Mesothelial cell of epicardium (in vitro differentiated cells): ENCODE measurements at regions not wholly inside any gene's neighbourhood (a gene's known extent, or its start where the extent isn't known, plus 50 kb on each side); places are given as distances from the start of the nearest gene placed in this dataset.

Experiments
- DNase-seq, 2 experiments: peaks; one replicate each; pipeline ENCODE4 v3.0.0; 2021; ENCODE audit warnings: low spot score in 2 of 2; ENCODE audit not compliant: unreplicated experiment in 2 of 2
- H3K27ac Mint-ChIP-seq: 2 replicates; pipeline ENCODE4 v1.8.0; 2021; ENCODE audit warnings: mixed read lengths
- H3K27me3 Mint-ChIP-seq: 2 replicates; pipeline ENCODE4 v1.8.0; 2021; ENCODE audit warnings: low read depth, mixed read lengths
- H3K36me3 Mint-ChIP-seq: 2 replicates; pipeline ENCODE4 v1.8.0; 2021; ENCODE audit warnings: mixed read lengths
- H3K4me1 Mint-ChIP-seq: 2 replicates; pipeline ENCODE4 v1.8.0; 2021; ENCODE audit warnings: mixed read lengths
- H3K4me3 Mint-ChIP-seq: 2 replicates; pipeline ENCODE4 v1.8.0; 2021; ENCODE audit warnings: mild to moderate bottlenecking, moderate library complexity, mixed read lengths
- H3K9me3 Mint-ChIP-seq: 2 replicates; pipeline ENCODE4 v1.8.0; 2021; ENCODE audit warnings: mixed read lengths
- TF ChIP-seq, protein P1 (sequence below): fragments of 200-600 bp; sonication (generic); IDR thresholded peaks from one replicate; pipeline ENCODE4 v1.5.0; 2021; ENCODE audit warnings: antibody characterized with exemption; ENCODE audit not compliant: unreplicated experiment

DNA sequence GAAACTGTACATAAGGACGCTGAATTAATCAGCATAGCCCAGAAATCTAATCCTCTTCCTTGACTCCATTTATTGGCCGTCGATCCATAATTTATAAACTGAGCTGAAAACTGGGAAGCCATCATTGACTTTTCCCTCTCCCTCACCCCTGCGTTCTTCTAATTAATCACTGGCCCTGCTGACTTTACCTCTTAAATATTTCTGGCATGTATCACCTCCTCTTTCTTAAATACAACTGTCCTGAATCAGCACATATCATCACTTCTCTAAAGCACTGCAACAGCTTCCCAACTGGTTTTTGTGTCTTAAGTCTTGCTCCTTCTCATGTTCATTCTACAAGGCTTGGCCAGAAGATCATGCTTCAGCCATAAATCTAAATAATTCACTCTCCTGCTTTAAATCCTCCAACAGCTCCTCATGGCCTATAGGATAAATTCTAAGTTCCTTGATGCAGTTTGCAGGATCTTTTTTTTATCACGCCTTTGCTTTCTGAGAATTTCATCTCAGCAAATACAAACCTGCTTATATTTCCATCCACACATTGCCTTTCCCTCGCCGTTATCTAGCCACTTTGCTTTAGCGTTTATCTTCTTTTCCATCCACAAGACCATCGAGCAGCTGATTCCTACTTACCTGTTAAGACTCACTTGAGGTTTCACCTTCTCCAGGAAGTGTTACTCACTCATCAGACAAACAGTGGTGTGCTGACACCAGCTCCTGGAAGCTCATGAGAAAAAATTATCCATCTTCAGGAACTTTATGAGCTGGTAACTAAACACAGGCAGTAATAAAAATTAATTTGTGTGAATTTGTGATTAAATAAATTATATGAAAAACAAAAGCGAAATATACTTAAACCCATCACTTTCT, 295.6 kb upstream of the FLRT2 start:
- H3K9me3 Mint-ChIP-seq: peaks cover 13% of the 10 kb centered on the region
- H3K4me3 Mint-ChIP-seq: no peak overlapping the region
- peaks cover 16% of the 10 kb centered on the region for H3K4me1 Mint-ChIP-seq
- no peak for DNase-seq
- peaks cover 5% of the 10 kb centered on the region for H3K36me3 Mint-ChIP-seq
- no peak overlapping the region for H3K27ac Mint-ChIP-seq
- TF ChIP-seq, protein P1, sequence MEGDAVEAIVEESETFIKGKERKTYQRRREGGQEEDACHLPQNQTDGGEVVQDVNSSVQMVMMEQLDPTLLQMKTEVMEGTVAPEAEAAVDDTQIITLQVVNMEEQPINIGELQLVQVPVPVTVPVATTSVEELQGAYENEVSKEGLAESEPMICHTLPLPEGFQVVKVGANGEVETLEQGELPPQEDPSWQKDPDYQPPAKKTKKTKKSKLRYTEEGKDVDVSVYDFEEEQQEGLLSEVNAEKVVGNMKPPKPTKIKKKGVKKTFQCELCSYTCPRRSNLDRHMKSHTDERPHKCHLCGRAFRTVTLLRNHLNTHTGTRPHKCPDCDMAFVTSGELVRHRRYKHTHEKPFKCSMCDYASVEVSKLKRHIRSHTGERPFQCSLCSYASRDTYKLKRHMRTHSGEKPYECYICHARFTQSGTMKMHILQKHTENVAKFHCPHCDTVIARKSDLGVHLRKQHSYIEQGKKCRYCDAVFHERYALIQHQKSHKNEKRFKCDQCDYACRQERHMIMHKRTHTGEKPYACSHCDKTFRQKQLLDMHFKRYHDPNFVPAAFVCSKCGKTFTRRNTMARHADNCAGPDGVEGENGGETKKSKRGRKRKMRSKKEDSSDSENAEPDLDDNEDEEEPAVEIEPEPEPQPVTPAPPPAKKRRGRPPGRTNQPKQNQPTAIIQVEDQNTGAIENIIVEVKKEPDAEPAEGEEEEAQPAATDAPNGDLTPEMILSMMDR: no peak
- H3K27me3 Mint-ChIP-seq: no peaks in the 10 kb centered on the region

DNA sequence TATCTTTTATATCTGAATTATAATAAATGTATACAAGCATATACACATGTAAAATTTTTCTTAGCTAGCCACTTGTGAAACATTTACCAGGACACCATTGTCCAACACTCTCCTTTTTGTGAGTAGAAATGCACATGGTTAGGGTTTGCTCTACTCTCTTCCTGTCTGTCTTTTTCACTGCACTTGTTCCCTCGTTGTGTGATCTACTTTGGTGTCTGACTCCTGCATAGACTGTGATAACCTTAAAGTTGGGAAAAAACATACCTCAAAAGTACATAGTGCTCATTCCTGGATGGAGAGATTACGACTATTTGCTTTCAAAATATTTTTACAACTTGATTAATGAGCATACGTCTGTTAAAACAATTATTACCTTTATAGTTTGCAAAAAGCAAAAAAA, 294.1 kb upstream of the FLRT2 start:
- Mint-ChIP-seq H3K4me3 (no peak overlapping the region), H3K4me1 (peaks cover 17% of the 10 kb centered on the region), H3K9me3 (peaks cover 9% of the 10 kb centered on the region), H3K27me3 (no peaks in the 10 kb centered on the region), H3K27ac (no peak overlapping the region), H3K36me3 (peaks cover 1% of the 10 kb centered on the region)
- no peak for DNase-seq
- TF ChIP-seq, protein P1: no peak

DNA sequence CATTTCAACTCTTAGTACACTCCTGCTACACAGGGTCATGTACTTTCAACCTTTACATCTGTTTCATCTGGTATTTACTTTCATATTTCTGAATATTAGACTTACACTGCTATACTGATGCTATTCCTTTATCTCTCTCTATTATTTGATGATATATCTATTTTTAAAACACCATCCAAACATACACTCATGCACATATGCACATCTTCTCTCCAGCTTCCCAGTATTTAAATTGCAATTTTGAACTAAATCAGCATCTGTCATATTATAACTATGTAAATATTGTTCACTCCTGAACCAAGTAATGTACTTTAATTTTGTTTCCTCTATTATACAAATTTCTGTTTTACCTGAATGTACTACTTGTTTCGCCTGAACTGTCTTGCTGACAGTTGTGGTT, 293.6 kb upstream of the FLRT2 start:
- H3K36me3 Mint-ChIP-seq: no peaks in the 10 kb centered on the region
- H3K27ac Mint-ChIP-seq: no peak overlapping the region
- no peak overlapping the region for H3K4me3 Mint-ChIP-seq
- no peak for DNase-seq
- H3K4me1 Mint-ChIP-seq: peaks cover 21% of the 10 kb centered on the region
- no peaks in the 10 kb centered on the region for H3K27me3 Mint-ChIP-seq
- TF ChIP-seq, protein P1: no peak
- H3K9me3 Mint-ChIP-seq: peaks cover 7% of the 10 kb centered on the region

DNA sequence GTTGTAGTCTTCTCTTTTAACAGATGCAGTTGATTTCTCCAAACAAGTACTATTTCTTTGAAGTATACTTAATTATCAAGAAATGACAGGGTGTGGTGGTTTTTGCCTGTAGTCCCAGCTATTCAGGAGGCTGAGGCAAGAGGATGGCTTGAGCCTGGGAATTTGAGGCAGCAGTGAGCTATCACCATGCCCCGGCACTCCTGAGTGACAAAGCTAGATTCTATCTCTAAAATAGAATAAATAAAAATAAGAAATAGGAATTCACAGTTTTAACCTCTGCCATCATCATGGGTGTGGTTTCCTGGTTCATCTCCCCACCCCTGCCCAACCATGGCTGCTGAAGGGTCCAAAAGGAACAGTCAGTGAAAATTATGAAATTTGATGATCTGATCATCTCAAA, 290.2 kb upstream of the FLRT2 start:
- Mint-ChIP-seq H3K36me3 (no peaks in the 10 kb centered on the region), H3K9me3 (no peaks in the 10 kb centered on the region), H3K27ac (no peak overlapping the region), H3K4me3 (no peak overlapping the region), H3K27me3 (no peaks in the 10 kb centered on the region), H3K4me1 (peaks cover 22% of the 10 kb centered on the region)
- TF ChIP-seq, protein P1: no peak
- DNase-seq: no peak

DNA sequence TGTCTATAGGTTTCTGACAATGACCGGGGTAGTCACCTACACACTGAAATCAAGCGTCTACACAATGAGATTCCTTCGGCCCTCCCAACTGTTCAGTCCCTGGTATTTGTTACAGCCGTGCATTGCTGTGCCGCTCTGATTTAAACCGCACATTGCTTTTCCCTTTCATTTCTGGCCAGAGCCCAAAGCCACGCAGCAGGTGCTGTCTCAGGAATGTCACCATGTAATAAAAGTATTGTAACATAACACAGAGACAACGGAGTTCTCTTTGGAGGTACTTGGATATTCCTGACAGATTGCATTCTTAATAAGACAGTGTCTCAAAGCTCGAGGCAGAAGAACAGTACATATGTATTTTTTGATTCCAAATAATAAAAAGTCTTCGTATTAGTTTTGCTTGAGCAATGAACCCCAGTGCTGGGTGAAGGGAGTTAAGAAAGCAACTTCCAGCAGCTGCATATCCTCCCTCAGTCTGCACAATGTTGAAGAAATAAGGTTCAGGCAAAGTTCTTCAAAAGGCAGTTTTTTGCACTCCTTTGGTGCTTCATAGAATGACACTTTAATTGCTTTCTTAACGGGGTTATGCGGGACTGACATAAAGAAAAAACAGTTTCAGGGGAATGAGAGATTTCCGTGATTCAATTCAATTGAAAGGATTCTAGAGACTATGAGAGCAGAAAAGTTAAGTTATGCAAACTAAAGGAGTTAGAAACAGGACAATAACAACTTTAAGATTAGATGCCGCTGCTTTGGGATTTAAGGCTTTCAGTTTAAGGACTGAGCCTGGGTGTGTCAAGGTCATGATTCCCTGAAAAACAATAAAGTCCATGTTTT, 288.7 kb upstream of the FLRT2 start:
- DNase-seq: peak in 1 of 2 experiments; percentile 48
- no peaks in the 10 kb centered on the region for H3K9me3 Mint-ChIP-seq
- H3K4me3 Mint-ChIP-seq: peak overlapping the region; percentile 7
- peak overlapping the region; percentile 27 for H3K27ac Mint-ChIP-seq
- H3K27me3 Mint-ChIP-seq: no peaks in the 10 kb centered on the region
- peaks cover 18% of the 10 kb centered on the region for H3K4me1 Mint-ChIP-seq
- TF ChIP-seq, protein P1: no peak
- H3K36me3 Mint-ChIP-seq: no peaks in the 10 kb centered on the region
